ENCODE measurements at regions not wholly inside any gene's neighbourhood (a gene's known extent, or its start where the extent isn't known, plus 50 kb on each side); places are given as distances from the start of the nearest gene placed in this dataset.

DNA sequence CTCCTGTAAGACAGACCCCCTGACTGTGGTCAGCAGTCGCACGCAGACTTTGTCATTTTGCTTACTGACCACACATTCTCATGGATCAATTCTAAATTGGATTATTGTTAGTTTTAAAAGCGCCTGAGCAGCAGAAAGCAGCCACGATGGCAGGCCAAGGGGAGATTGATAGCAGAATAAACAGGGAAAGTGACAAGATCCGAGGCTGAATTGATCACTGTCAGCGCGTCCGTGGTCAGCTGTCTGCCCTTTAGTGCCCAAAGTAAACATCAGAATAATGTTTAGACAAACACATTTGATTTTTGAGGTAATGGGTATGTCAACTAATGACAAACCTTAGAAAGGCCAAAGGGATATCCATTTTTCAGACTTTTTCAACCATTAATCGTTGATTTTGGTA lies 426.8 kb downstream of the SETD4 start:
- DNase-seq = no peak
- H3K36me3 ChIP-seq (replicated peaks in 1 of 2; ENCODE audit: control insufficient read depth in 1 of 2, insufficient read depth in 2 of 2, low read length in 2 of 2) = no peaks in the 10 kb centered on the region
- no peak overlapping the region for H3K27ac ChIP-seq (ENCODE audit: low read depth in 1 of 2, low read length in 2 of 2)
- TF ChIP-seq, protein P1, sequence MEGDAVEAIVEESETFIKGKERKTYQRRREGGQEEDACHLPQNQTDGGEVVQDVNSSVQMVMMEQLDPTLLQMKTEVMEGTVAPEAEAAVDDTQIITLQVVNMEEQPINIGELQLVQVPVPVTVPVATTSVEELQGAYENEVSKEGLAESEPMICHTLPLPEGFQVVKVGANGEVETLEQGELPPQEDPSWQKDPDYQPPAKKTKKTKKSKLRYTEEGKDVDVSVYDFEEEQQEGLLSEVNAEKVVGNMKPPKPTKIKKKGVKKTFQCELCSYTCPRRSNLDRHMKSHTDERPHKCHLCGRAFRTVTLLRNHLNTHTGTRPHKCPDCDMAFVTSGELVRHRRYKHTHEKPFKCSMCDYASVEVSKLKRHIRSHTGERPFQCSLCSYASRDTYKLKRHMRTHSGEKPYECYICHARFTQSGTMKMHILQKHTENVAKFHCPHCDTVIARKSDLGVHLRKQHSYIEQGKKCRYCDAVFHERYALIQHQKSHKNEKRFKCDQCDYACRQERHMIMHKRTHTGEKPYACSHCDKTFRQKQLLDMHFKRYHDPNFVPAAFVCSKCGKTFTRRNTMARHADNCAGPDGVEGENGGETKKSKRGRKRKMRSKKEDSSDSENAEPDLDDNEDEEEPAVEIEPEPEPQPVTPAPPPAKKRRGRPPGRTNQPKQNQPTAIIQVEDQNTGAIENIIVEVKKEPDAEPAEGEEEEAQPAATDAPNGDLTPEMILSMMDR (IDR thresholded peaks at IDR 0.05) = no peak
- no peaks in the 10 kb centered on the region for H3K9me3 Mint-ChIP-seq
- no peak overlapping the region for H3K4me3 ChIP-seq (replicated peaks in 1 of 3; ENCODE audit: low read depth in 2 of 3, low read length in 3 of 3)
- no peaks in the 10 kb centered on the region for H3K4me1 ChIP-seq (ENCODE audit: control insufficient read depth in 1 of 2, insufficient read depth in 2 of 2, low read length in 2 of 2)
- H3K4me3 Mint-ChIP-seq = no peak overlapping the region
- intact Hi-C loops (cut with micrococcal nuclease) = no loop called here
- WGBS (ENCODE audit: insufficient coverage) = 98% methylated on average over 6 of the region's 9 CpGs
- no peak overlapping the region for H2AFZ ChIP-seq (ENCODE audit: insufficient read depth, low read depth, low read length, poor library complexity, severe bottlenecking)
- no peaks in the 10 kb centered on the region for H3K9me3 ChIP-seq (replicated peaks in 1 of 2; ENCODE audit: control insufficient read depth in 1 of 2, insufficient read depth in 1 of 2, low read length in 2 of 2)
- H3K27me3 Mint-ChIP-seq (ENCODE audit: low read depth in 3 of 3) = peaks cover 0 to 3% (median 3%) of the 10 kb centered on the region in 3 donors
- no peaks in the 10 kb centered on the region for H3K27me3 ChIP-seq (ENCODE audit: control insufficient read depth in 2 of 2, insufficient read depth in 2 of 2, low read length in 2 of 2)
- H3K9ac ChIP-seq (ENCODE audit: insufficient read depth, low read length, poor library complexity, severe bottlenecking) = no peak overlapping the region
- H3K4me2 ChIP-seq (replicated peaks; ENCODE audit: extremely low read depth, low read length, poor library complexity, severe bottlenecking) = no peak overlapping the region
- no peaks in the 10 kb centered on the region for H4K20me1 ChIP-seq (ENCODE audit: insufficient read depth, low read length)
- no peaks in the 10 kb centered on the region for H3K79me2 ChIP-seq (ENCODE audit: insufficient read depth, low read length)
- H3K4me1 Mint-ChIP-seq = no peaks in the 10 kb centered on the region
- H3K27ac Mint-ChIP-seq = peak overlapping the region in 1 of 7 donors; percentile 20
- no peaks in the 10 kb centered on the region for H3K36me3 Mint-ChIP-seq

DNA sequence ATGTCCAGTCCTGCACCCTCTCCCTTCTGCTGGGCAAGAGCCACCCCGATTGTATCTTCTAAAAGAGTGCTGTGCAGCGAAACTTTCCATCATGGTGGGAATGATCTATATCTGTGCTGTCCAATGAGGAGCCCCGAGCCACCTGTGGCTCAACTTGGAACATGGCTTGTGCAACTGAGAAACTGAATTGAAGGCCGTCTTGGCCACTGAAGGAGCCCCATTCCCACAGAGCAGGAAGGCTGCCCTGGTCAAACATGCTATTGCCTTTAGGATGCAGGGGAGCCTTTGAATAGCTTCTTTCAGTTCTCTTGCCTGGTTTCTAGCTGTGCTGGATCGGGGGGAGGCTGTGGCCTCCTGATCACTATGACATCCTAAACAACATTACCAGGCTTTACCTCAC lies 427.6 kb downstream of the SETD4 start:
- H3K9me3 ChIP-seq (replicated peaks in 1 of 2; ENCODE audit: control insufficient read depth in 1 of 2, insufficient read depth in 1 of 2, low read length in 2 of 2) = no peaks in the 10 kb centered on the region
- no peak overlapping the region for H3K9ac ChIP-seq (ENCODE audit: insufficient read depth, low read length, poor library complexity, severe bottlenecking)
- no peaks in the 10 kb centered on the region for H3K4me1 Mint-ChIP-seq
- no peaks in the 10 kb centered on the region for H3K36me3 ChIP-seq (replicated peaks in 1 of 2; ENCODE audit: control insufficient read depth in 1 of 2, insufficient read depth in 2 of 2, low read length in 2 of 2)
- H3K27ac ChIP-seq (ENCODE audit: low read depth in 1 of 2, low read length in 2 of 2) = no peak overlapping the region
- 91% methylated on average over 5 of the region's 5 CpGs for WGBS (ENCODE audit: insufficient coverage)
- DNase-seq = no peak
- no peak overlapping the region for H3K4me3 ChIP-seq (replicated peaks in 1 of 3; ENCODE audit: low read depth in 2 of 3, low read length in 3 of 3)
- TF ChIP-seq, protein P1 (IDR thresholded peaks at IDR 0.05) = no peak
- no peaks in the 10 kb centered on the region for H3K79me2 ChIP-seq (ENCODE audit: insufficient read depth, low read length)
- no peaks in the 10 kb centered on the region for H3K4me1 ChIP-seq (ENCODE audit: control insufficient read depth in 1 of 2, insufficient read depth in 2 of 2, low read length in 2 of 2)
- no peak overlapping the region for H3K4me3 Mint-ChIP-seq
- H3K27me3 ChIP-seq (ENCODE audit: control insufficient read depth in 2 of 2, insufficient read depth in 2 of 2, low read length in 2 of 2) = no peaks in the 10 kb centered on the region
- peaks cover 0 to 3% (median 3%) of the 10 kb centered on the region in 3 donors for H3K27me3 Mint-ChIP-seq (ENCODE audit: low read depth in 3 of 3)
- H4K20me1 ChIP-seq (ENCODE audit: insufficient read depth, low read length) = no peaks in the 10 kb centered on the region
- intact Hi-C loops (cut with micrococcal nuclease) = no loop called here
- no peak overlapping the region for H2AFZ ChIP-seq (ENCODE audit: insufficient read depth, low read depth, low read length, poor library complexity, severe bottlenecking)
- no peak overlapping the region for H3K4me2 ChIP-seq (replicated peaks; ENCODE audit: extremely low read depth, low read length, poor library complexity, severe bottlenecking)
- no peaks in the 10 kb centered on the region for H3K36me3 Mint-ChIP-seq
- no peak overlapping the region for H3K27ac Mint-ChIP-seq
- H3K9me3 Mint-ChIP-seq = no peaks in the 10 kb centered on the region

Measured in CD14-positive monocyte (primary cell).